ENCODE measurements at regions not wholly inside any gene's neighbourhood (a gene's known extent, or its start where the extent isn't known, plus 50 kb on each side); places are given as distances from the start of the nearest gene placed in this dataset.

DNA sequence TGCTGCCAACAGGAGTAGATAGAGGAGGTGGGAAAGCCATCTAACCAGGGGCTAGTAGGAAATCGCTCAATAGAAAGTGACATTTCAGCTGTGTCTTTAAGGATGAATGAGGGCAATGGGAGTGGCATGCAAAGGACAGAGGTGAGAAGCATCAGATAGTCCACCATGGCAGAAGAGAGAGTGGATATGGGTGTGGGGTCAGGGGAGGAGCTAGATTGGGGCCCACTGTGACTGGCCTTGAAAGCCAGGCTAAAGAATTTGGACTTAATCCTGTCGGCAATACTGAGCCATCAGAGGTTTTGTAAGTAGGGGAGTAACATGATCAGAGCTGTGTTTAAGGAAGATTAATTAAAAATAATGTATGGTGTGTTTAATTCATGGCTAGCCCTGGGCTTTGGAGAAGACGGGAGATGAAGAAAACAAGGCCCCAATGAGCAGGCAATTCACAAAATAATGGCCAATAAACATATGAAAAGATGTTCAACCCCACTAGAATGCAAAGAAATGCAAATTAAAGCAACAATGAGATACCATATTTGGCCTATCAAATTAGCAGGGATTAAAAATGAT, 98.1 kb upstream of the PJA1 start:
- DNase-seq: no peak

GRCh38 chrX:69262036-69262936, 97.0 kb upstream of the PJA1 start:
- DNase-seq: no peak

- DNase-seq: no peak
Observed at GRCh38 chrX:69260169-69260568, 94.9 kb upstream of the PJA1 start.

- no peak for DNase-seq
Observed at GRCh38 chrX:69258893-69259292, 93.6 kb upstream of the PJA1 start.

DNA sequence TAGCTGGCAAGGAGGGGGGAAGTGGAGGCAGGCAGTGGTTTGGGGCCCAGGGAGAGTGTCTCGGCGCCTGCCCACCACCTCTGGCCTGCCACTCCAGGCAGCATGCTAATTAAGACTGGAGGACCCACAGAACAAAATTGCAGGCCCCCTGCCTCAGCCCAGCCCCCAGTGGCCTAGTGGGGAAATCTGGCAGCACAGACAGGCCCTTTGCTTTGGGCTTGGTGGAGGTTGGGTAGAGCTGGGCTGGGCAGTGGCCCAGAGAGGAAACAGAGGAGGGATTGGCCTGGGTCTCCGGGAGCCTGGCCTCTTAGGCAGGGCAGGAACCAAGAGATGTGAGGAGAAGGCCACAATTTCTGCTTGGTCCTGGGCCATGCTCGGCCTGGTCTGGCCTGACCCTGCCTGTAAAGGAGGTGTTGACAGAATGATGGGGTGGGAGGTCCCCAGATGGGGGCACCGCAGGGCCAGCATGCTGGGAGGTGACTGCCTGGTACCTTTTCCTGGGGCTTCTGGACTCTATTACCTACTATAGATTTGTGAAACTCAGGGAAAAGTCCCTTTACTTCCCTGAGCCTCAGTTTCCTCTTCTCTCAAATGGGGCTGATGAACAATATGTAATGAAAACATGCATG, 92.4 kb upstream of the PJA1 start:
- DNase-seq: no peak

DNA sequence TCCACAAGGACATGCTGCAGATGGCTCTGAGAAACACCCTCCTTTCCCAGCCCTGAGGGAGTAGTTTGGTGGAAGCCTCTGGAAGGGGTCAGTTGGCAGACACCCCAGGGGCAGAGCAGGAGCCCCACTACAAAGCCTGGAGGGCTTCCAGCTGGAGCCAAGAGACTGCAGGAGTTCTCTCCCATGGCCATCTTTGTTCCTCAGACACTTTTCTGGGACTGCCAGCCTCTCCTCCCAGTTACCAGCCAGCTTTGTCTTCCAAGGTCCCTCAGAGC, 91.0 kb upstream of the PJA1 start:
- no peak for DNase-seq

DNA sequence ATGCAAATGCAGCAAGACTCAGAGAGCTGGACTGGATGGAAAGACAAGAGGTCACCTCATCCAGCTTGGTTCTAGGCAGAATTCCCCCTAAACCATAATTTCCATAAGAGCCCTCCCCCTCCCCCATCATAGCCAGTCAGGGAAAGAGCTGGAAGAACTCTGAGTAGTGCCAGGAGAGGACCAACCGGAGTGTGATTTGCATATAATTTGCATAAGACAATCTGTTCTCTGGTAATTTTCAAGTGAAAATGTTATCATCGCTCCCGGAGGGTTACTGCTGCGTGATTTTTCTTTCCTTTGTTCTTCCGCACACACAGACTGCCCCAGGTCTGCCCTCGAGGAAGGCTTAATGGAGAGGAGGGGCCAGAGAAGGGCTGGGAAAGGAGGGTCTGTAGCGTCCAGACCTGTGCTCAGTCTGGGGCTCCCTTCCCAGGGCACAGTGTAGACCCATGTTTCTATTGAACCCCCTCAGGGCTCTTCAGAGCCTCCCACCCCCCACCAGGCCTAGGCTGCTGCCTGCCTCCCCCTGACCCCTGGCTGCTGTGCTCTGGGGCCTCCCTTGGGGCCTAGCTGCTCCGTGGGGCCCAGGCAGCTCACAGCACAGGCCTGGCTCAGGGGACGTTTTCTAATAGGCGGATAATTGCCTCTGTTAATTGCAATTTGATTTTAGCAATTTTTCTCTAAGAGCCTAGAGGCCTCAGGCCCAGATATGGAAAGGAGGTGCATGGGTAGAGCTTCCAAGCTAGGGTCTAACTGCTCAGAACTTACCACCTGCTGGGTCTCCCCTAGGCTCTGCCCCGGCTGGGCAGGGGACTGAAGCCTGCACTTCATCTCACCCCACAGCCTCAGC, 90.4 kb upstream of the PJA1 start:
- no peak for DNase-seq

DNA sequence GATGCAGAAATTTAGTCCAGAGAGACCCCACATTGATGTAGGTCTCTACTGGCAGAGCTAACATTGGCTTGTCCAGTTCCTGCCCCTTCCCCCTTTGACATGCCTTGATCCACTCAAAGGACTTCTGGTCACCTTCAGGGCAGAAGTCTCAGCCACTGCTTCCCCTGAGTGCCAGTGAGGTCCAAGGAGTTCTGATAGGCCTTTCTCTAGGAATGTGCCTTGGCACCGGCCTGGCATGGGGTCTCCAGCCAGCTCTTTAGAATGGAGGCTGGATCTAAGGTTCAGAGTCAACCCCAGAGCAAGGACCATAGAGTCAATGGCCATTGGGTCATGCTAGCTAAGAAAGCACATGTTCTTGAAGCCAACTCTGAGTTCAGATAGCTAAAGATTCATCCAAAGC, 88.6 kb upstream of the PJA1 start:
- no peak for DNase-seq

GRCh38 chrX:69243276-69243675, 78.0 kb upstream of the PJA1 start:
- DNase-seq: no peak

- DNase-seq: no peak
Observed at GRCh38 chrX:69238887-69239231, 73.6 kb upstream of the PJA1 start.

GRCh38 chrX:69238114-69238886, 73.0 kb upstream of the PJA1 start:
- no peak for DNase-seq

DNA sequence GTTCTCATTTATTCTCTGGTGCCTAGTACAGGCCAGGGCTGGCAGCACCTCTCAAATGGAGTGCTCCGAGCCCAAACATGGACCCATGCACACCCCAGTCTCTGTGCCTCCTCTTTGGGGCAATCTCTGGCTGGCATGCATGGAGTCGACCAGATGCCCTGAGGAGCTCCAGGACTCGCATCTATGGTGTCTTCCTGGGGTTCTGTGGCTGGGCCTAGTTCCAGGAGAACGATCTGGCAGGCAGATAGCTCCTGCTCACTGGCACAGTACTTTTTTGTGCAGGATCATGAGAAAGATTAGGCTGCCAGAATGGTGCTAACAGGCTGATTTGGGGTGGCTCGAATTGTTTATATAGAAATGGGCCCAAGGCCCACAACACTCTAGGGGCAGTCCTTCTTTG, 72.0 kb upstream of the PJA1 start:
- no peak for DNase-seq

- DNase-seq: no peak
Observed at GRCh38 chrX:69236641-69237040, 71.4 kb upstream of the PJA1 start.

- DNase-seq: no peak
Observed at GRCh38 chrX:69234624-69235023, 69.4 kb upstream of the PJA1 start.

DNA sequence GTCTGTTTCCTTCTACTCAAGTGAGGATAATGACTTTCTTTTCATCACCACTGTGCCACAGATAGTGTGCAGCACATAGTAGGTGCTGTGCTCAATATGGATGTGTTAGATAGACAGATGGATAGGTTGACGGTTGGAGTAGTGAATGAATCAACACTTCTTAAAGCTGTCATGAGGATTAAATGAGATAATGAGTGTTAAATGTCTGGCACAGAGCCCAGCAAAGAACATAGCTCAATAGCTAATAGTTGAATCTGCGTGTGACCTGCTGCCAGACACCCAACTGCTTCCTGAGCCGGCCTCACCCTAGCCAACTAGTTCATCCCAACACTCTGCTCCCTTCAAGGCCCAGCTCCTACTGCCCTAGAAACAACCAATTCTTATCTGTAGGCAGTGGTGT, 67.7 kb upstream of the PJA1 start:
- no peak for DNase-seq

- no peak for DNase-seq
Observed at GRCh38 chrX:69231903-69232302, 66.7 kb upstream of the PJA1 start.

- no peak for DNase-seq
Observed at GRCh38 chrX:69229436-69229835, 64.2 kb upstream of the PJA1 start.

DNA sequence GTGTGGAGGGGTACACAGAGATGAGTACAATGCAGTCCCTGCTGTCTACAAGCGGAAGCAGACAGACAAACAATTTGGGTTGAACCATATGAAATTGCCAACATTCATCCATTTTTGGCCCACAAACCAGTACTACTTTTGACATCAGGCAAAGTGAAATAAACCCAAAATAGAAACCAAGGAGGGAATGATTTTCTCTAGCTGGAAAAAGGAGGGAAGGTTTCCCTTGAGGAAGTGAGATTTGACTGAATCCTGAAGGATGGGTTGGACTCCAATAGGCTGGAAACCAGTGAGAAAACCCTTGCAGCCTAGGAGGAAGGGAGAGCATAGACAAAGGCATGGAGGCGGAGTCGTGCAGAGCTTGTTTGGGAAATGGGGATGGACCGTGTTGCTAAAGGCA, 63.5 kb upstream of the PJA1 start:
- DNase-seq: no peak

DNA sequence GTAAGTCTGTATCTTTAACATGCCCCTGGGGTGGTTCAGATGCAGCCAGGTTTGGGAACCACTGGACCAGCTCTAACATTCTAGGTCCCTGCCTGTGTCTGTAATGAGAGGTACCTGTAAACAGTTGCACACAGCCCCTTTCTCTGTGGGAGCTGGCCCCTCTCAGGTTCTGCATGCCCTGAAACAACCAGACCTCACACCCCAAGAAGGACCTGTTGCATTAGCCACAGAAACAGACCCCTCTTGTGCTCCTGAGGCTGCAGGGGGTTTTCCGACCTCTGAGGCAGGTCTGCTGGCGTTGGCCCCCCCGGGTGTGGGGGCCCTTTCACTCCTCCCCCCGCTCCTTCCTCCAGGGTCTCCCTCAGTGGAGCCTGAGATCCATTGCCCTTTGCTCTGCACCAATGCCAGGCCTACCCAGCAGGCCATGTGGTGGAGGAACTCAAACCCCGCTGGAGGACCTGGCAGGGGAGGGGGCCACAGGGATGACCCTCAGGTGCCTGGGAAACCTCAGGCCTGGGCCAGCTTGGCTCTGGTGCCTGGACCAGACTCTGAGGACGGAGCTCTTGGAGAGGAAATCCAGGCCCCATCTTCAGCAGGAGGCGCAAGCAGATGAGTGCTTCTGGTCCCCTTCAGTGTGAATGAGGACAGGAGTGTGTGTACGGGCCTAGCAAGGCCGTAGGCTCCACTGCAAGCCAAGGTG, 61.4 kb upstream of the PJA1 start:
- no peak for DNase-seq

GRCh38 chrX:69222103-69223090, 57.1 kb upstream of the PJA1 start:
- DNase-seq: peak; percentile 68

All from activated gamma-delta T cell treated with Interleukin-2 at 50 U/mL for 16 hours (primary cell).